ENCODE measurements at regions not wholly inside any gene's neighbourhood (a gene's known extent, or its start where the extent isn't known, plus 50 kb on each side); places are given as distances from the start of the nearest gene placed in this dataset.

DNA sequence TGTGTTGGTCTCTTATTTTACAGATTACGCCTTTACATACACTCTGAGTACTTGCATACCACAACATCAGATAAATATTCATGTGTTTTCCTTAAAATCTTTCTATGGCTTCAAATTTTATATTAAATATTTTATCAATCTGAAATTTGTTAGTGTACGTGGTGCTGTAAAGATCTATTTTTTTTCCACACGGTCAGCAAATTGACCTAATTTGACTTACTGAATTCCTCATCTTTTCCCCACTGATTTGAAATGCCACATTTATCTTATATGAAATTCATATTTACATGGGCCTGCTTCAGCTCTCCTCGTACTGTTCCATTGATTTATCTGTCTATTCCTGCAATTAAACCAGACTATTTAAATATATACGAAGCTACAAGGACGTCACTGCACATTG is 433.8 kb upstream of the ZNF507 start:
- Histone ChIP-seq H3K9me2 (replicated peaks; ENCODE audit: insufficient read depth, low read length) (no peaks in the 10 kb centered on the region), H3K27ac (ENCODE audit: low read length) (no peak overlapping the region), H3K4me3 (ENCODE audit: low read length) (no peak overlapping the region), H2AFZ (ENCODE audit: low read length) (no peak overlapping the region), H3K36me3 (replicated peaks; ENCODE audit: insufficient read depth, low read length) (no peaks in the 10 kb centered on the region), H3K27me3 (replicated peaks; ENCODE audit: insufficient read depth, low read length) (peaks cover 76% of the 10 kb centered on the region), H3F3A (ENCODE audit: insufficient read depth, low read length) (no peaks in the 10 kb centered on the region), H3K9me3 (replicated peaks; ENCODE audit: insufficient read depth, low read length) (no peaks in the 10 kb centered on the region), H4K20me1 (ENCODE audit: insufficient read depth, low read length) (no peaks in the 10 kb centered on the region), H3K4me1 (ENCODE audit: low read length) (no peaks in the 10 kb centered on the region; the same call in 1 of the 2 replicates), H3K79me2 (ENCODE audit: low read length) (no peaks in the 10 kb centered on the region), H3K4me2 (ENCODE audit: low read depth, low read length) (no peak overlapping the region), H3K9ac (ENCODE audit: low read length) (no peak overlapping the region)
- TF ChIP-seq EZH2phosphoT487 (IDR thresholded peaks at IDR 0.05; ENCODE audit: low read length), result no peak
- TF ChIP-seq, protein P1, sequence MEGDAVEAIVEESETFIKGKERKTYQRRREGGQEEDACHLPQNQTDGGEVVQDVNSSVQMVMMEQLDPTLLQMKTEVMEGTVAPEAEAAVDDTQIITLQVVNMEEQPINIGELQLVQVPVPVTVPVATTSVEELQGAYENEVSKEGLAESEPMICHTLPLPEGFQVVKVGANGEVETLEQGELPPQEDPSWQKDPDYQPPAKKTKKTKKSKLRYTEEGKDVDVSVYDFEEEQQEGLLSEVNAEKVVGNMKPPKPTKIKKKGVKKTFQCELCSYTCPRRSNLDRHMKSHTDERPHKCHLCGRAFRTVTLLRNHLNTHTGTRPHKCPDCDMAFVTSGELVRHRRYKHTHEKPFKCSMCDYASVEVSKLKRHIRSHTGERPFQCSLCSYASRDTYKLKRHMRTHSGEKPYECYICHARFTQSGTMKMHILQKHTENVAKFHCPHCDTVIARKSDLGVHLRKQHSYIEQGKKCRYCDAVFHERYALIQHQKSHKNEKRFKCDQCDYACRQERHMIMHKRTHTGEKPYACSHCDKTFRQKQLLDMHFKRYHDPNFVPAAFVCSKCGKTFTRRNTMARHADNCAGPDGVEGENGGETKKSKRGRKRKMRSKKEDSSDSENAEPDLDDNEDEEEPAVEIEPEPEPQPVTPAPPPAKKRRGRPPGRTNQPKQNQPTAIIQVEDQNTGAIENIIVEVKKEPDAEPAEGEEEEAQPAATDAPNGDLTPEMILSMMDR (IDR thresholded peaks at IDR 0.05; ENCODE audit: low read length), result no peak
- no peak for TF ChIP-seq EZH2 (optimal IDR thresholded peaks at IDR 0.05; ENCODE audit: low read depth, low read length)
- no peak for DNase-seq

DNA sequence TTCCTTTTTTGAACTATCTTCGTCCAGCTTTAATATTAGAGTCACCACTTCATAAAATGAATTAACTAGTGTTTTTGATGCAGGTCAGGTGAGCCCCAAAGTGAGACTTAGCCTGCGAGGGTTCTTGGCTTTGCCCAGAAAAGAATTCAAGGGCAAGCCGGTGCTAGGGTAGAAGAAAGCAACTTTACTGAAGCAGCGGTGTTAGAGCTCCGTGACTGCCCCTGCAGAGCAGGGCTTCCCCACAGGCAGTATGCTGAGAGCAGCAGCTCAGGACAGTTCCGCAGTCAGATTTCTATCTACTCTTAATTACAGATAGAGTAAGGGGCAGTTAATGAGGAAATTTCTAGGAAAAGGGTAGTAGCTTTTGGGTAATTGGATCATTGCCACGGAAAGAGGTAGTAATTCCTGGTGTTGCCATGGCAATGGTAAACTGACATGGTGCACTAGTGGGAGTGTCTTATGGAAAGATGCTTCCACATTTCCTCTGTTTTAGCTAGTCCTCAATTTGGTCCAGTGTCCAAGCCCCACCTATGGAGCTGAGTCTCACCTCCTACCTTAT is 432.2 kb upstream of the ZNF507 start:
- no peaks in the 10 kb centered on the region for H3K9me2 ChIP-seq (replicated peaks; ENCODE audit: insufficient read depth, low read length)
- H3K27me3 ChIP-seq (replicated peaks; ENCODE audit: insufficient read depth, low read length), result peaks cover 63% of the 10 kb centered on the region
- no peak overlapping the region for H2AFZ ChIP-seq (ENCODE audit: low read length)
- TF ChIP-seq EZH2phosphoT487 (IDR thresholded peaks at IDR 0.05; ENCODE audit: low read length) (no peak), EZH2 (optimal IDR thresholded peaks at IDR 0.05; ENCODE audit: low read depth, low read length) (no peak)
- TF ChIP-seq, protein P1 (IDR thresholded peaks at IDR 0.05; ENCODE audit: low read length), result no peak
- DNase-seq, result no peak
- H3F3A ChIP-seq (ENCODE audit: insufficient read depth, low read length), result no peaks in the 10 kb centered on the region
- H3K4me1 ChIP-seq (ENCODE audit: low read length), result no peaks in the 10 kb centered on the region
- H3K9ac ChIP-seq (ENCODE audit: low read length), result no peak overlapping the region
- H3K36me3 ChIP-seq (replicated peaks; ENCODE audit: insufficient read depth, low read length), result no peaks in the 10 kb centered on the region
- no peaks in the 10 kb centered on the region for H3K79me2 ChIP-seq (ENCODE audit: low read length)
- no peaks in the 10 kb centered on the region for H4K20me1 ChIP-seq (ENCODE audit: insufficient read depth, low read length)
- no peak overlapping the region for H3K4me2 ChIP-seq (ENCODE audit: low read depth, low read length)
- H3K9me3 ChIP-seq (replicated peaks; ENCODE audit: insufficient read depth, low read length), result no peaks in the 10 kb centered on the region
- H3K27ac ChIP-seq (ENCODE audit: low read length), result no peak overlapping the region
- H3K4me3 ChIP-seq (ENCODE audit: low read length), result no peak overlapping the region

DNA sequence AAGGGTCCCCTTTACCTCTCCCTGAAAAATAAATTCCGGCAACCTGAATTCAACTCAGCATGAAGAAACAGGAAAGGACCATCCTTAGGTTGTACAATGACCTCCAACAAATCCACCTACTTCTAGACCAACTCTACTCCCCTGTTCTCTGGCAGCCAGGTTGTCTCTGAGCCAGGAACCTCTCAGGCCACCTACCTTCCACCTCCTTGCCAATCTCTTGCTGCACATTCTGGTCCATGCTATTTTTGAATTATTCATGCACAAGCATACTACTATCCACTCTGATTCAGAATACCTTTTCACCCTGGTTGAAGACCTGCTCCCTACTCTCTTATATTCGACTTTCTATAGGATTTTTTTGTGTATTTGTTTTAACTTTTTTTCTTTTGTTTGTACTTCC is 415.0 kb upstream of the ZNF507 start:
- no peak overlapping the region for H3K27ac ChIP-seq (ENCODE audit: low read length)
- no peaks in the 10 kb centered on the region for H3K9me2 ChIP-seq (replicated peaks; ENCODE audit: insufficient read depth, low read length)
- no peak for DNase-seq
- peaks cover 5% of the 10 kb centered on the region; the same call in 1 of the 2 replicates for H3K27me3 ChIP-seq (replicated peaks; ENCODE audit: insufficient read depth, low read length)
- H3K4me2 ChIP-seq (ENCODE audit: low read depth, low read length), result no peak overlapping the region
- no peak overlapping the region for H2AFZ ChIP-seq (ENCODE audit: low read length)
- H3K4me3 ChIP-seq (ENCODE audit: low read length), result no peak overlapping the region
- H3F3A ChIP-seq (ENCODE audit: insufficient read depth, low read length), result no peaks in the 10 kb centered on the region
- H3K79me2 ChIP-seq (ENCODE audit: low read length), result no peaks in the 10 kb centered on the region
- no peaks in the 10 kb centered on the region for H3K36me3 ChIP-seq (replicated peaks; ENCODE audit: insufficient read depth, low read length)
- H3K9me3 ChIP-seq (replicated peaks; ENCODE audit: insufficient read depth, low read length), result no peaks in the 10 kb centered on the region
- TF ChIP-seq EZH2 (optimal IDR thresholded peaks at IDR 0.05; ENCODE audit: low read depth, low read length) (no peak), EZH2phosphoT487 (IDR thresholded peaks at IDR 0.05; ENCODE audit: low read length) (no peak)
- TF ChIP-seq, protein P1 (IDR thresholded peaks at IDR 0.05; ENCODE audit: low read length), result no peak
- H3K9ac ChIP-seq (ENCODE audit: low read length), result no peak overlapping the region
- no peaks in the 10 kb centered on the region for H3K4me1 ChIP-seq (ENCODE audit: low read length)
- H4K20me1 ChIP-seq (ENCODE audit: insufficient read depth, low read length), result no peaks in the 10 kb centered on the region

Measured in MM.1S (cell line).